Breast epithelium (tissue), 4 donors: ENCODE measurements at regions not wholly inside any gene's neighbourhood (a gene's known extent, or its start where the extent isn't known, plus 50 kb on each side); places are given as distances from the start of the nearest gene placed in this dataset.

Source experiments
- DNase-seq, 2 donors: peaks; one replicate each; pipeline ENCODE4 v3.0.0-alpha.2; 2019; ENCODE audit warnings: low spot score in 2 of 2
- H3K27ac ChIP-seq, 2 donors: fragments of 200-600 bp; sonication (generic) in 1 of 2; one replicate each; pipeline ENCODE4 v1.5.1; 2016 to 2019; ENCODE audit warnings: mild to moderate bottlenecking in 1 of 2
- H3K27me3 ChIP-seq, 2 donors: fragments of 200-600 bp; sonication (generic) in 1 of 2; one replicate each; pipeline versions ENCODE4 v1.5.1 to v1.6.0; 2017 to 2019; ENCODE audit warnings: control low read depth in 1 of 2, mild to moderate bottlenecking in 1 of 2
- H3K36me3 ChIP-seq: fragments of 200-600 bp; one replicate; pipeline ENCODE4 v1.5.1; 2019
- H3K4me1 ChIP-seq, 2 donors: fragments of 200-600 bp; sonication (generic); one replicate each; pipeline ENCODE4 v1.5.1; 2016 to 2019; ENCODE audit warnings: control low read depth in 1 of 2
- H3K4me3 ChIP-seq, 3 donors: fragments of 200-600 bp; sonication (generic); 1 replicate in 2 of 3; 2 replicates in 1 of 3; pipeline ENCODE4 v1.5.1; 2016 to 2019; ENCODE audit warnings: mild to moderate bottlenecking in 3 of 3, moderate library complexity in 2 of 3
- H3K9me3 ChIP-seq, 2 donors: fragments of 200-600 bp; sonication (generic) in 1 of 2; one replicate each; pipeline ENCODE4 v1.5.1; 2016 to 2019; ENCODE audit warnings: control low read depth in 1 of 2
- POLR2A ChIP-seq: fragments of 450-650 bp; IDR thresholded peaks from one replicate; pipeline ENCODE4 v1.6.1; 2016; ENCODE audit warnings: antibody characterized with exemption, mild to moderate bottlenecking, moderate library complexity
- POLR2AphosphoS5 ChIP-seq, 3 donors: sonication (generic); formaldehyde crosslinking; IDR thresholded peaks; one replicate each; pipeline ENCODE4 v1.6.1; 2017; ENCODE audit warnings: antibody characterized with exemption in 3 of 3
- intact Hi-C: fragments of 100-400 bp; cut with DNase I; formaldehyde crosslinking; loops from one replicate; pipeline ENCODE4 v1.15.1; 2023; ENCODE audit warnings: low total_unique reads
- TF ChIP-seq, protein P1 (sequence below), 3 donors: fragments of 450-650 bp; IDR thresholded peaks; one replicate each; pipeline ENCODE4 v1.5.1; 2016 to 2017; ENCODE audit warnings: antibody characterized with exemption in 3 of 3, mild to moderate bottlenecking in 3 of 3, moderate library complexity in 3 of 3

GRCh38 chr7:35336444-35336843, 82.5 kb upstream of the TBX20 start:
- intact Hi-C loops = no loop called here
- TF ChIP-seq POLR2A (no peak), POLR2AphosphoS5 (IDR thresholded peaks at IDR 0.05) (no peak)
- TF ChIP-seq, protein P1, sequence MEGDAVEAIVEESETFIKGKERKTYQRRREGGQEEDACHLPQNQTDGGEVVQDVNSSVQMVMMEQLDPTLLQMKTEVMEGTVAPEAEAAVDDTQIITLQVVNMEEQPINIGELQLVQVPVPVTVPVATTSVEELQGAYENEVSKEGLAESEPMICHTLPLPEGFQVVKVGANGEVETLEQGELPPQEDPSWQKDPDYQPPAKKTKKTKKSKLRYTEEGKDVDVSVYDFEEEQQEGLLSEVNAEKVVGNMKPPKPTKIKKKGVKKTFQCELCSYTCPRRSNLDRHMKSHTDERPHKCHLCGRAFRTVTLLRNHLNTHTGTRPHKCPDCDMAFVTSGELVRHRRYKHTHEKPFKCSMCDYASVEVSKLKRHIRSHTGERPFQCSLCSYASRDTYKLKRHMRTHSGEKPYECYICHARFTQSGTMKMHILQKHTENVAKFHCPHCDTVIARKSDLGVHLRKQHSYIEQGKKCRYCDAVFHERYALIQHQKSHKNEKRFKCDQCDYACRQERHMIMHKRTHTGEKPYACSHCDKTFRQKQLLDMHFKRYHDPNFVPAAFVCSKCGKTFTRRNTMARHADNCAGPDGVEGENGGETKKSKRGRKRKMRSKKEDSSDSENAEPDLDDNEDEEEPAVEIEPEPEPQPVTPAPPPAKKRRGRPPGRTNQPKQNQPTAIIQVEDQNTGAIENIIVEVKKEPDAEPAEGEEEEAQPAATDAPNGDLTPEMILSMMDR (IDR thresholded peaks at IDR 0.05) = no peak

GRCh38 chr7:35334506-35334905, 80.6 kb upstream of the TBX20 start:
- no peaks in the 10 kb centered on the region for H3K36me3 ChIP-seq
- TF ChIP-seq POLR2AphosphoS5 (IDR thresholded peaks at IDR 0.05) (no peak), POLR2A (no peak)
- TF ChIP-seq, protein P1 (IDR thresholded peaks at IDR 0.05) = no peak
- intact Hi-C loops = no loop called here

More at GRCh38 chr7:35336444-35336843, 82.5 kb upstream of the TBX20 start:
- Histone ChIP-seq H3K4me3 (no peak overlapping the region), H3K36me3 (no peaks in the 10 kb centered on the region), H3K4me1 (no peaks in the 10 kb centered on the region), H3K9me3 (no peaks in the 10 kb centered on the region), H3K27ac (no peak overlapping the region), H3K27me3 (no peaks in the 10 kb centered on the region)
- DNase-seq = no peak

GRCh38 chr7:35333265-35333664, 79.4 kb upstream of the TBX20 start:
- TF ChIP-seq POLR2AphosphoS5 (IDR thresholded peaks at IDR 0.05) (no peak), POLR2A (no peak)
- TF ChIP-seq, protein P1 (IDR thresholded peaks at IDR 0.05) = no peak
- no peak overlapping the region for H3K27ac ChIP-seq
- no peak for DNase-seq
- no peaks in the 10 kb centered on the region for H3K27me3 ChIP-seq
- H3K4me1 ChIP-seq = no peaks in the 10 kb centered on the region
- no peaks in the 10 kb centered on the region for H3K36me3 ChIP-seq
- H3K9me3 ChIP-seq = no peaks in the 10 kb centered on the region
- no peak overlapping the region for H3K4me3 ChIP-seq
- intact Hi-C loops = no loop called here

More at GRCh38 chr7:35334506-35334905, 80.6 kb upstream of the TBX20 start:
- Histone ChIP-seq H3K4me3 (no peak overlapping the region), H3K9me3 (no peaks in the 10 kb centered on the region), H3K27me3 (no peaks in the 10 kb centered on the region), H3K27ac (no peak overlapping the region), H3K4me1 (no peaks in the 10 kb centered on the region)
- DNase-seq = no peak

- H3K9me3 ChIP-seq = no peaks in the 10 kb centered on the region
- no peaks in the 10 kb centered on the region for H3K4me1 ChIP-seq
- H3K27me3 ChIP-seq = no peaks in the 10 kb centered on the region
- no peak overlapping the region for H3K4me3 ChIP-seq
- intact Hi-C loops = no loop called here
- H3K36me3 ChIP-seq = no peaks in the 10 kb centered on the region
- TF ChIP-seq, protein P1 (IDR thresholded peaks at IDR 0.05) = no peak
- H3K27ac ChIP-seq = no peak overlapping the region
- DNase-seq = no peak
Measured at GRCh38 chr7:35331730-35332678, 78.1 kb upstream of the TBX20 start.

DNA sequence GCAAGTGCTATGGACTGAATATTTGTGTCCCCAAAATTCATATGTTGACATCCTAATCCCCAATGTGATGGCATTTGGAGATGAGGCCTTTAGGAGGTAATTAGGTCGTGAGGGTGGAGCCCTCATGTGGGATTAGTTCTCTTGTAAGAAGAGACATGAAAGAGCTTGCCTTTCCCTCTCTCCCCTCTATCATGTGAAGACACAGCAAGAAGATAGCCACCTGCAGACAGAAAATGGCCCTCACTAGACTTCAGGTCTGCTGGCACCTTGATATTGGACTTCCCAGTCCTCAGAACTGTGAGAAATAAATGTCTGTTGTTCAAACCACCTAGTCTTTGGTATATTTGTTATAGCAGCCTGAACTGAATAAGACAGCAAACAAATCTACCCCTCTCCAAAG, 75.1 kb upstream of the TBX20 start:
- Histone ChIP-seq H3K4me3 (no peak overlapping the region), H3K4me1 (no peaks in the 10 kb centered on the region), H3K9me3 (peaks cover 0 to 11% of the 10 kb centered on the region in 2 donors), H3K27ac (no peak overlapping the region), H3K36me3 (no peaks in the 10 kb centered on the region), H3K27me3 (no peaks in the 10 kb centered on the region)
- intact Hi-C loops = no loop called here
- no peak for DNase-seq
- TF ChIP-seq POLR2AphosphoS5 (IDR thresholded peaks at IDR 0.05) = no peak
- TF ChIP-seq, protein P1 (IDR thresholded peaks at IDR 0.05) = no peak
- TF ChIP-seq POLR2A = no peak
